ENCODE measurements at regions not wholly inside any gene's neighbourhood (a gene's known extent, or its start where the extent isn't known, plus 50 kb on each side); places are given as distances from the start of the nearest gene placed in this dataset.

- no peak for DNase-seq
Measured at GRCh38 chr12:124426594-124427555, 132.0 kb downstream of the RFLNA start.

GRCh38 chr12:124425667-124426066 is 130.8 kb downstream of the RFLNA start:
- no peak for DNase-seq

GRCh38 chr12:124424516-124424905 is 129.6 kb downstream of the RFLNA start:
- DNase-seq = no peak

- no peak for DNase-seq
Measured at GRCh38 chr12:124423761-124424515, 129.0 kb downstream of the RFLNA start.

GRCh38 chr12:124422570-124423523 is 128.0 kb downstream of the RFLNA start:
- DNase-seq = peak; percentile 38

- DNase-seq = no peak
Measured at GRCh38 chr12:124422142-124422569, 127.3 kb downstream of the RFLNA start.

- no peak for DNase-seq
Measured at GRCh38 chr12:124420996-124421674, 126.2 kb downstream of the RFLNA start.

- DNase-seq = no peak
Measured at GRCh38 chr12:124420041-124420995, 125.4 kb downstream of the RFLNA start.

GRCh38 chr12:124419292-124420040 is 124.6 kb downstream of the RFLNA start:
- no peak for DNase-seq

- DNase-seq = no peak
Measured at GRCh38 chr12:124418791-124419190, 123.9 kb downstream of the RFLNA start.

- no peak for DNase-seq
Measured at GRCh38 chr12:124418156-124418555, 123.3 kb downstream of the RFLNA start.

- no peak for DNase-seq
Measured at GRCh38 chr12:124416516-124417395, 121.9 kb downstream of the RFLNA start.

- DNase-seq = no peak
Measured at GRCh38 chr12:124415064-124415463, 120.2 kb downstream of the RFLNA start.

- peak; percentile 7 for DNase-seq
Measured at GRCh38 chr12:124413915-124414314, 119.0 kb downstream of the RFLNA start.

GRCh38 chr12:124413401-124413800 is 118.5 kb downstream of the RFLNA start:
- DNase-seq = no peak

- no peak for DNase-seq
Measured at GRCh38 chr12:124412646-124413015, 117.7 kb downstream of the RFLNA start.

GRCh38 chr12:124411953-124412645 is 117.2 kb downstream of the RFLNA start:
- DNase-seq = no peak

GRCh38 chr12:124411281-124411878 is 116.5 kb downstream of the RFLNA start:
- DNase-seq = no peak

Measured in NCI-H1092 treated with DMSO at 0.1 percent for 48 hours (cell line).